ENCODE measurements at regions not wholly inside any gene's neighbourhood (a gene's known extent, or its start where the extent isn't known, plus 50 kb on each side); places are given as distances from the start of the nearest gene placed in this dataset.

DNA sequence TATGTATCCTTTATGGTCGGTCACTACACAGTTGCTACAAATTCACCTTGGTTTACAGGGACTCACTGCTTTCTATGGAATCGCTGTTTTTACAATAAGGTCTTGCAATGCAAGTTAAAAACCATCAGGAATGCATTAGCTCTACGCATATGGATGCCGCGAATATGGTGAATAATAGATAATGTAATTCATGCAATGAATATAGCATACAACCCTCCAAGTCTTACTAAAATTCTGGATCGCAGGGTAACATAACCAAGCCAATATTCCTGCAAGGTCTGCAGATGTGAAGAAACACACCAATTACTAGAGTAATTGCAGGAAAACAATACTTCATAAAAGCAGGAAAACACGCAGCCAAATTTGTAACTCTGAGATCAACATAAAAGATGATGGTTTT lies 75.6 kb upstream of the BACE2 start:
- TF ChIP-seq POLR2A (IDR thresholded peaks at IDR 0.05), result no peak
- TF ChIP-seq, protein P1, sequence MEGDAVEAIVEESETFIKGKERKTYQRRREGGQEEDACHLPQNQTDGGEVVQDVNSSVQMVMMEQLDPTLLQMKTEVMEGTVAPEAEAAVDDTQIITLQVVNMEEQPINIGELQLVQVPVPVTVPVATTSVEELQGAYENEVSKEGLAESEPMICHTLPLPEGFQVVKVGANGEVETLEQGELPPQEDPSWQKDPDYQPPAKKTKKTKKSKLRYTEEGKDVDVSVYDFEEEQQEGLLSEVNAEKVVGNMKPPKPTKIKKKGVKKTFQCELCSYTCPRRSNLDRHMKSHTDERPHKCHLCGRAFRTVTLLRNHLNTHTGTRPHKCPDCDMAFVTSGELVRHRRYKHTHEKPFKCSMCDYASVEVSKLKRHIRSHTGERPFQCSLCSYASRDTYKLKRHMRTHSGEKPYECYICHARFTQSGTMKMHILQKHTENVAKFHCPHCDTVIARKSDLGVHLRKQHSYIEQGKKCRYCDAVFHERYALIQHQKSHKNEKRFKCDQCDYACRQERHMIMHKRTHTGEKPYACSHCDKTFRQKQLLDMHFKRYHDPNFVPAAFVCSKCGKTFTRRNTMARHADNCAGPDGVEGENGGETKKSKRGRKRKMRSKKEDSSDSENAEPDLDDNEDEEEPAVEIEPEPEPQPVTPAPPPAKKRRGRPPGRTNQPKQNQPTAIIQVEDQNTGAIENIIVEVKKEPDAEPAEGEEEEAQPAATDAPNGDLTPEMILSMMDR (IDR thresholded peaks at IDR 0.05), result no peak
